DND-41 (cell line): ENCODE measurements at regions not wholly inside any gene's neighbourhood (a gene's known extent, or its start where the extent isn't known, plus 50 kb on each side); places are given as distances from the start of the nearest gene placed in this dataset.

Experiments
- EZH2 ChIP-seq: IDR thresholded peaks from 3 replicates; pipeline ENCODE4 v1.6.1; 2012; ENCODE audit warnings: borderline replicate concordance, low read depth, mild to moderate bottlenecking, moderate library complexity, low read length, inconsistent platforms; ENCODE audit not compliant: severe bottlenecking
- TF ChIP-seq, protein P1 (sequence below): IDR thresholded peaks from 2 replicates; pipeline ENCODE4 v1.5.1; 2012; ENCODE audit warnings: borderline replicate concordance, low read length, moderate library complexity, mild to moderate bottlenecking; ENCODE audit not compliant: poor library complexity, severe bottlenecking; ENCODE audit errors: extremely low read depth

DNA sequence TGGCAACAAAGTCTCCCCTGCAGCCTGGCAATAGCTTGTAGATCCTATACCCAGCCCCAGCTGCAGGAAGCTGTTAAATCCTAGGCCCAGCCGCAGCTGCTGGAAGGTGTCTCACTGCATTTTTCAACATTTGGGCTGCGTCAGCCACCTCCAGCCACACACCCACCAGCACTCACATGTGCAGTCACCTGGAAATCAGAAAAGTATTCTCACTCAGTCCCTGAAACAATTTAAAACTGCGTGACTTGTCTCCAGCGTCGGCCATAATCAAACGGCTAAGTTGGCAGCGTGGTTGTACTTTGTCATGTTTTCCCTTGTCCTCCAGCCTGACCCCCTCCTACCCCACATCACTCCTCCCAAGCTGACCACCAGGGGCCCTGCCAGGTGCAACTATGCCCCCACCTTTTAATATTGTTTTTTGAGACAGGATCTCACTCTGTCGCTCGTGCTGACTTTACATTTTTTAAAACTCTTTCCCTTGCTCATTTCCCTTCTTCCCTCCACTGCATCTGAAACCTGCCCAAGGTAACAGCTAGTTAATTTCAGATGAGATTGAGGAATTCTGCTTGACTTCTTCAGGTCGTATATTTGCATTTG, 97.2 kb upstream of the FRG1 start:
- TF ChIP-seq, protein P1, sequence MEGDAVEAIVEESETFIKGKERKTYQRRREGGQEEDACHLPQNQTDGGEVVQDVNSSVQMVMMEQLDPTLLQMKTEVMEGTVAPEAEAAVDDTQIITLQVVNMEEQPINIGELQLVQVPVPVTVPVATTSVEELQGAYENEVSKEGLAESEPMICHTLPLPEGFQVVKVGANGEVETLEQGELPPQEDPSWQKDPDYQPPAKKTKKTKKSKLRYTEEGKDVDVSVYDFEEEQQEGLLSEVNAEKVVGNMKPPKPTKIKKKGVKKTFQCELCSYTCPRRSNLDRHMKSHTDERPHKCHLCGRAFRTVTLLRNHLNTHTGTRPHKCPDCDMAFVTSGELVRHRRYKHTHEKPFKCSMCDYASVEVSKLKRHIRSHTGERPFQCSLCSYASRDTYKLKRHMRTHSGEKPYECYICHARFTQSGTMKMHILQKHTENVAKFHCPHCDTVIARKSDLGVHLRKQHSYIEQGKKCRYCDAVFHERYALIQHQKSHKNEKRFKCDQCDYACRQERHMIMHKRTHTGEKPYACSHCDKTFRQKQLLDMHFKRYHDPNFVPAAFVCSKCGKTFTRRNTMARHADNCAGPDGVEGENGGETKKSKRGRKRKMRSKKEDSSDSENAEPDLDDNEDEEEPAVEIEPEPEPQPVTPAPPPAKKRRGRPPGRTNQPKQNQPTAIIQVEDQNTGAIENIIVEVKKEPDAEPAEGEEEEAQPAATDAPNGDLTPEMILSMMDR, result no peak
- TF ChIP-seq EZH2, result no peak
